GM21825 (cell line): ENCODE measurements at regions not wholly inside any gene's neighbourhood (a gene's known extent, or its start where the extent isn't known, plus 50 kb on each side); places are given as distances from the start of the nearest gene placed in this dataset.

Source experiments
- ATAC-seq: cut with Tn5 transposase; IDR thresholded peaks from one replicate; pipeline ENCODE4 v1.9.1; 2021; ENCODE audit warnings: mild to moderate bottlenecking, moderate library complexity; ENCODE audit not compliant: unreplicated experiment

GRCh38 chr1:4033713-4034112 is 133.6 kb upstream of the C1orf174 start:
- no peak for ATAC-seq

- no peak for ATAC-seq
These were observed 134.3 kb upstream of the C1orf174 start for GRCh38 chr1:4034318-4034887.

- ATAC-seq = no peak
These were observed 144.9 kb upstream of the C1orf174 start for GRCh38 chr1:4044967-4045366.

GRCh38 chr1:4045397-4046010 is 145.4 kb upstream of the C1orf174 start:
- no peak for ATAC-seq

- no peak for ATAC-seq
These were observed 146.9 kb upstream of the C1orf174 start for GRCh38 chr1:4046836-4047461.

GRCh38 chr1:4047666-4048065 is 147.6 kb upstream of the C1orf174 start:
- no peak for ATAC-seq

- no peak for ATAC-seq
These were observed 148.0 kb upstream of the C1orf174 start for GRCh38 chr1:4048076-4048475.

GRCh38 chr1:4048921-4049320 is 148.8 kb upstream of the C1orf174 start:
- no peak for ATAC-seq

GRCh38 chr1:4050998-4051397 is 150.9 kb upstream of the C1orf174 start:
- no peak for ATAC-seq

- ATAC-seq = no peak
These were observed 152.6 kb upstream of the C1orf174 start for GRCh38 chr1:4052657-4053056.

GRCh38 chr1:4053160-4053748 is 153.2 kb upstream of the C1orf174 start:
- ATAC-seq = no peak

- no peak for ATAC-seq
These were observed 153.7 kb upstream of the C1orf174 start for GRCh38 chr1:4053774-4054173.

GRCh38 chr1:4055294-4055967 is 155.4 kb upstream of the C1orf174 start:
- no peak for ATAC-seq

GRCh38 chr1:4056422-4056821 is 156.3 kb upstream of the C1orf174 start:
- no peak for ATAC-seq

- no peak for ATAC-seq
These were observed 156.9 kb upstream of the C1orf174 start for GRCh38 chr1:4056989-4057388.

- ATAC-seq = no peak
These were observed 157.5 kb upstream of the C1orf174 start for GRCh38 chr1:4057603-4058002.

- no peak for ATAC-seq
These were observed 158.1 kb upstream of the C1orf174 start for GRCh38 chr1:4058122-4058521.

GRCh38 chr1:4058706-4059105 is 158.6 kb upstream of the C1orf174 start:
- ATAC-seq = no peak

- no peak for ATAC-seq
These were observed 159.2 kb upstream of the C1orf174 start for GRCh38 chr1:4059270-4059669.

GRCh38 chr1:4060850-4061249 is 160.8 kb upstream of the C1orf174 start:
- no peak for ATAC-seq

- no peak for ATAC-seq
These were observed 161.5 kb upstream of the C1orf174 start for GRCh38 chr1:4061521-4062031.
